ENCODE measurements at regions not wholly inside any gene's neighbourhood (a gene's known extent, or its start where the extent isn't known, plus 50 kb on each side); places are given as distances from the start of the nearest gene placed in this dataset.
"Not testable (repeated sequence)": the region's sequence is repeated elsewhere in the genome, so short reads cannot be mapped to it uniquely, and the experiment has no call there.

GRCh38 chr6:58090067-58090466, 772.6 kb downstream of the PRIM2 start:
- not testable (repeated sequence) for DNase-seq (ENCODE audit: low read depth)

GRCh38 chr6:58097251-58097650, 779.8 kb downstream of the PRIM2 start:
- not testable (repeated sequence) for DNase-seq (ENCODE audit: low read depth)

GRCh38 chr6:58113960-58114359, 796.5 kb downstream of the PRIM2 start:
- DNase-seq (ENCODE audit: low read depth) = no peak

- DNase-seq (ENCODE audit: low read depth) = not testable (repeated sequence)
Observed at GRCh38 chr6:58117162-58117561, 799.7 kb downstream of the PRIM2 start.

- DNase-seq (ENCODE audit: low read depth) = not testable (repeated sequence)
Observed at GRCh38 chr6:58121616-58122015, 804.2 kb downstream of the PRIM2 start.

DNA sequence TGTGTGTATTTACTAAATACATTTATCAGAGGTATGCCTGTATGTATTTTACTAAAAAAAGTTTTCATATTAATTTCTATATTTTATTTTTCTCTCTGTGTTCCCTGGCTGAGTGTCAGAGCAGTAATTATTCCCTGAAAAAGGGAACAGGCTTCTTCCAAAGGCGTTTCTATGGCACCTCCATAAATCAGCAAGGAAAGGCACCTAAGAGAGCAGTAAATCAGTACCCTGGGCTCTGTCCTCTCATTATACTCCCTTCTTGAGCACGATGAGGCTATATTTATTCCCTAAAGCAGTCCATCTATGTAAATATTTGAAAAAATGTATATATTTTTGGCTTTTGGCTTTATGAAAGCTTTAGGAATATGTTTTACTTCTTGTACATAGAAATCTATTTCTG, 806.3 kb downstream of the PRIM2 start:
- DNase-seq (ENCODE audit: low read depth) = not testable (repeated sequence)

DNA sequence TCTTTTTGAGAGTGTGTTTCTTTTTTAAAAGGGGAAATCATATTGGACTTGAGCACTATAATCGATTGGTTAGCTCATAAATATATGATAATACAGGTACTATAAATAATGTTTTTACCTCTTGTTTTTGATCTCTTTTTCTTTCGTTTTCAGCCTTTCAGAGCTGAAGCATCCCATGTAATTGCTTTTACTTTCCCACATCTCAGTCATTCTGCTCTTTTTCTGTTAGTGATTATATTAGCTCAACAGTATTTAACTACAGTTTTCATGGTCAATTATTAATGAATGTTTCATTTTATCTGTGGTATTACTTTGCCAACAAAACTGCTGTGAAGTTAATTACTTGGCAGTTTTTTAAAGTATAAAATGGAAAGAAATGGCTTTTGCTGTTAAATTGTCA, 811.1 kb downstream of the PRIM2 start:
- not testable (repeated sequence) for DNase-seq (ENCODE audit: low read depth)

DNA sequence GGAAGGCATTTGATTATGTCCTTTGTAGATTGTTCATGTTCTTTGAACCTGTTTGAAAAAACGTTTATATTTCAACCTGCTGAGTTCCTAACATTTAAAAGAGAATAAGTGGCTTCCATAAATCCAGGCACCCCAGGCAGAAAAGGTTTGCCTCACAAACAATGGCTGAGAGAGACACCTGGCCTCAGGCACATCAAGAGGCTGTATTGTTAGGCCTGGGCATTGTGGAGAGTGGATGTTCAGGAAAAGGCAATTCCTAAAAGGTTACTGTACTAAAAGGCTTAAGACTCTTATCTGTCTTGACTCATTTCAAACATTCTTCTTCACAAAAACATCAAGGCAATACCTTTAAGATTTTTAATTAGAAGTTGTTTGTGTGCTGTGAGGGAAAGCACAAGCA, 811.7 kb downstream of the PRIM2 start:
- not testable (repeated sequence) for DNase-seq (ENCODE audit: low read depth)

GRCh38 chr6:58139746-58140145, 822.3 kb downstream of the PRIM2 start:
- not testable (repeated sequence) for DNase-seq (ENCODE audit: low read depth)

GRCh38 chr6:58171025-58171424, 853.6 kb downstream of the PRIM2 start:
- DNase-seq (ENCODE audit: low read depth) = not testable (repeated sequence)

GRCh38 chr6:58181557-58182065, 864.2 kb downstream of the PRIM2 start:
- not testable (repeated sequence) for DNase-seq (ENCODE audit: low read depth)

- DNase-seq (ENCODE audit: low read depth) = not testable (repeated sequence)
Observed at GRCh38 chr6:58185300-58185699, 867.9 kb downstream of the PRIM2 start.

DNA sequence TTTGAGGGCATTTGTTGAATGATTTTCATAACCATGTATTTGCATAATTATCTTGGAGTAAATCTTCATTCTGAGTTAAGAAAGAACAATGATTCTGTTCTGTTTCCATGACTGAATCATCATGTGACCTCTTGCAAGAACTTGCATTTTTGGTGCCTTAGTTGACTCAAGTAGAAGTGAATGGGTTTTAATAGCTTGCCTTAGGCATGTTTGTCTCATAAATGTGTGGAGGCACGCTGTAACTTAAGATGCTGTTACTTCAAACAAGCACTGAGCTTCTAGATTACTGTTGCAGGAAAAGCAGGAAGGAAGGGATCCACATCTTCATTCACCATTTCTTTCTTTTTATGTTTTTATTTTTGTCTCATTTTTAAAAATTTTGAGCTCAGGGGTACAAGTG, 875.8 kb downstream of the PRIM2 start:
- DNase-seq (ENCODE audit: low read depth) = peak; percentile 9

GRCh38 chr6:58198301-58198700, 880.9 kb downstream of the PRIM2 start:
- DNase-seq (ENCODE audit: low read depth) = peak; percentile 6

GRCh38 chr6:58237124-58237523, 919.7 kb downstream of the PRIM2 start:
- DNase-seq (ENCODE audit: low read depth) = not testable (repeated sequence)

DNA sequence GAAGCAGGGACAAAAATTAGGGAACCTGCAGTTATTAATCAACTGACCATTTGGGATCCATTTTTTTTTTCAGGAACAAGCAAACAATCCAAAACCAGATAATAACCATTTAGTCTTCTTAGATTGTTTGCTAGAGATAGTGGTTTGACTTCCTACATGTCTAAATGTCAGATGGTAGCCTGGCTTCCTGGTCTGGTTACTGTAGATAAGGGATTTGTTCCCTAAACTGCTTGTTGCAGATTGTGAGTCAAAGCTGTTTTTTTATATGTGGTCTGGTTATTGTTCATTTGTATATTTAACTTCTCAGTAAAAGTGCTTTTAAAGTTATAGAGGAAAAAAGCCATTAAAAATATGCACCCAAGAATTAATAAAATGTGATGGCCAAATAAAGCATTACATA, 921.0 kb downstream of the PRIM2 start:
- not testable (repeated sequence) for DNase-seq (ENCODE audit: low read depth)

GRCh38 chr6:58257625-58258024, 940.2 kb downstream of the PRIM2 start:
- DNase-seq (ENCODE audit: low read depth) = not testable (repeated sequence)

GRCh38 chr6:58290177-58290576, 972.7 kb downstream of the PRIM2 start:
- no peak for DNase-seq (ENCODE audit: low read depth)

GRCh38 chr6:58291319-58291718, 973.9 kb downstream of the PRIM2 start:
- DNase-seq (ENCODE audit: low read depth) = not testable (repeated sequence)

DNA sequence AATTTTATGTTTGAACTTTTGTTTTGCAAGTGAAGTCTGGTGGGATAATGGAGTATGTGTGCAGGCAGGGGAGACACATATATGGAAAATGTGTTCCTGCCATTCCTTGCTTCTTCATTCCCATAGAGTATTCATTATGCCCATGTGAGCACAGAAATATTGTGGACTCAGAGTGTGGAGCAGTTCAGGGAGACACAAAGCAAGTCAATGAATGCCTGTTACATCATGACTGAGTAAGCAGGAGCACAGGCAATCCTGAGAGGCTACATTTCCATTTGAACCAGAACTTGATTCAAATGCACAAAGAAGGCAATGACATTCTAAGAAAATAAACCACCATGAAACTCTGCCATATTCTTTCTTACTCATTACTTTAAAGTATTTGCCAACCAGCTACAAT, 990.5 kb downstream of the PRIM2 start:
- DNase-seq (ENCODE audit: low read depth) = not testable (repeated sequence)

GRCh38 chr6:58332108-58332507, 1014.7 kb downstream of the PRIM2 start:
- not testable (repeated sequence) for DNase-seq (ENCODE audit: low read depth)

GRCh38 chr6:58342287-58342686, 1024.9 kb downstream of the PRIM2 start:
- not testable (repeated sequence) for DNase-seq (ENCODE audit: low read depth)

GRCh38 chr6:58347534-58347933, 1030.1 kb downstream of the PRIM2 start:
- not testable (repeated sequence) for DNase-seq (ENCODE audit: low read depth)

- not testable (repeated sequence) for DNase-seq (ENCODE audit: low read depth)
Observed at GRCh38 chr6:58351619-58352018, 1034.2 kb downstream of the PRIM2 start.

All from stromal cell of bone marrow (primary cell).